ENCODE measurements at regions not wholly inside any gene's neighbourhood (a gene's known extent, or its start where the extent isn't known, plus 50 kb on each side); places are given as distances from the start of the nearest gene placed in this dataset.

DNA sequence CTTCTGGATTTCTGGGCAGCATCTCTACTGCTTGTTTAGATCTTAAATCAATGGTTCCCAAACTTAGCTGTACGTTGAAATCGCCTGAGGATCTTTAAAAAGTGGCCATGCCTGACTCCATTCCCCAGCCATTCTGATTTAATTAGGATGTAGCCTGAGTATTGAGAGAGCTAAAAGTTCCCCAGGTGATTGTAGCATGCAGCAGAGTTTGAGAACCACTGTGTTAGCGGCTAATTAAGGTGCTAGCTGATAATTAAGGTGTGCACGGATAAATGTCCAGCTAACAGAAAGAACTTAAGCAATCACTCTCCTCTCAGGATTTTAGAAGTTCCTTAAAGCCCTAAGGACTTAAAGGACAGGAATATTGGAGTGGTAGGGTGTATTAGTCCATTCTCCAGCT lies 89.1 kb downstream of the NMUR2 start:
- TF ChIP-seq POLR2A (IDR thresholded peaks at IDR 0.05; ENCODE audit: low read length) (no peak), GATA1 (IDR thresholded peaks at IDR 0.05; ENCODE audit: low read depth, low read length) (no peak)

All from erythroblast (primary cell).